ENCODE measurements at regions not wholly inside any gene's neighbourhood (a gene's known extent, or its start where the extent isn't known, plus 50 kb on each side); places are given as distances from the start of the nearest gene placed in this dataset.

- Histone ChIP-seq H3K27ac (no peak overlapping the region), H3K27me3 (no peaks in the 10 kb centered on the region), H3K4me3 (no peak overlapping the region), H3K36me3 (no peaks in the 10 kb centered on the region), H3K9me3 (no peaks in the 10 kb centered on the region), H3K4me1 (no peaks in the 10 kb centered on the region)
- intact Hi-C loops (cut with DNase I), result no loop called here
- TF ChIP-seq, protein P1, sequence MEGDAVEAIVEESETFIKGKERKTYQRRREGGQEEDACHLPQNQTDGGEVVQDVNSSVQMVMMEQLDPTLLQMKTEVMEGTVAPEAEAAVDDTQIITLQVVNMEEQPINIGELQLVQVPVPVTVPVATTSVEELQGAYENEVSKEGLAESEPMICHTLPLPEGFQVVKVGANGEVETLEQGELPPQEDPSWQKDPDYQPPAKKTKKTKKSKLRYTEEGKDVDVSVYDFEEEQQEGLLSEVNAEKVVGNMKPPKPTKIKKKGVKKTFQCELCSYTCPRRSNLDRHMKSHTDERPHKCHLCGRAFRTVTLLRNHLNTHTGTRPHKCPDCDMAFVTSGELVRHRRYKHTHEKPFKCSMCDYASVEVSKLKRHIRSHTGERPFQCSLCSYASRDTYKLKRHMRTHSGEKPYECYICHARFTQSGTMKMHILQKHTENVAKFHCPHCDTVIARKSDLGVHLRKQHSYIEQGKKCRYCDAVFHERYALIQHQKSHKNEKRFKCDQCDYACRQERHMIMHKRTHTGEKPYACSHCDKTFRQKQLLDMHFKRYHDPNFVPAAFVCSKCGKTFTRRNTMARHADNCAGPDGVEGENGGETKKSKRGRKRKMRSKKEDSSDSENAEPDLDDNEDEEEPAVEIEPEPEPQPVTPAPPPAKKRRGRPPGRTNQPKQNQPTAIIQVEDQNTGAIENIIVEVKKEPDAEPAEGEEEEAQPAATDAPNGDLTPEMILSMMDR (IDR thresholded peaks at IDR 0.05), result no peak
- TF ChIP-seq POLR2A (IDR thresholded peaks at IDR 0.05) (no peak), POLR2AphosphoS5 (IDR thresholded peaks at IDR 0.05; ENCODE audit: insufficient read depth in 1 of 2, low read depth in 1 of 2) (no peak)
- no peak for DNase-seq (ENCODE audit: extremely low spot score in 2 of 2)
Measured at GRCh38 chrX:46298821-46299220, 246.4 kb downstream of the ZNF674 start.

GRCh38 chrX:46295963-46296362 lies 249.3 kb downstream of the ZNF674 start:
- Histone ChIP-seq H3K4me1 (no peaks in the 10 kb centered on the region), H3K4me3 (no peak overlapping the region), H3K9me3 (no peaks in the 10 kb centered on the region), H3K36me3 (no peaks in the 10 kb centered on the region), H3K27me3 (no peaks in the 10 kb centered on the region), H3K27ac (no peak overlapping the region)
- no peak for DNase-seq (ENCODE audit: extremely low spot score in 2 of 2)
- TF ChIP-seq POLR2AphosphoS5 (IDR thresholded peaks at IDR 0.05; ENCODE audit: insufficient read depth in 1 of 2, low read depth in 1 of 2) (no peak), POLR2A (IDR thresholded peaks at IDR 0.05) (no peak)
- TF ChIP-seq, protein P1 (IDR thresholded peaks at IDR 0.05), result no peak
- intact Hi-C loops (cut with DNase I), result no loop called here

DNA sequence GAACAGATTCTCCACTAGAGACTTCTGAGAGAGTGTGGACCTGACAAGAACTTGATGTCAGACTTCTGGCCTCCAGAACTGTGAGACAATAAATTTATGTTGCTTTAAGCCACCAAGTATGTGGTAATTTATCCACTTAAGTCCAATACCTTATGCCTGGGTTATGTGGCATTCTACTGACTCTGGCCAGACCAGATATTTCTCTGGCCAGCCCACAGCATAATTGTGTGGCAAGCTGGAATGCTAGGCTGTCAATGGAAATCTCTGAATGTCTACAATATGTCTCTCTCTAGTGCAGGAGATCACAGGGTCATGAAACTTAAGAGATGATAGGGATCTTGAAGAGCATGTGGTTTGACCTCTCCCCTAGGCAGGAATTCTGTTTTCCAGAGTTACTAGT lies 251.0 kb downstream of the ZNF674 start:
- no peak for TF ChIP-seq POLR2A (IDR thresholded peaks at IDR 0.05)
- no peaks in the 10 kb centered on the region for H3K36me3 ChIP-seq

GRCh38 chrX:46279925-46280313 lies 265.3 kb downstream of the ZNF674 start:
- H3K9me3 ChIP-seq, result no peaks in the 10 kb centered on the region
- no peak overlapping the region for H3K4me3 ChIP-seq
- intact Hi-C loops (cut with DNase I), result no loop called here
- no peaks in the 10 kb centered on the region for H3K36me3 ChIP-seq
- H3K4me1 ChIP-seq, result no peaks in the 10 kb centered on the region
- no peak overlapping the region for H3K27ac ChIP-seq
- H3K27me3 ChIP-seq, result no peaks in the 10 kb centered on the region
- no peak for DNase-seq (ENCODE audit: extremely low spot score in 2 of 2)
- TF ChIP-seq POLR2A (IDR thresholded peaks at IDR 0.05) (no peak), POLR2AphosphoS5 (IDR thresholded peaks at IDR 0.05; ENCODE audit: insufficient read depth in 1 of 2, low read depth in 1 of 2) (no peak)
- TF ChIP-seq, protein P1 (IDR thresholded peaks at IDR 0.05), result no peak

More for the DNA sequence above, 251.0 kb downstream of the ZNF674 start:
- H3K4me1 ChIP-seq, result no peaks in the 10 kb centered on the region
- no peak for DNase-seq (ENCODE audit: extremely low spot score in 2 of 2)
- no peak overlapping the region for H3K27ac ChIP-seq
- intact Hi-C loops (cut with DNase I), result no loop called here
- no peaks in the 10 kb centered on the region for H3K27me3 ChIP-seq
- H3K4me3 ChIP-seq, result no peak overlapping the region
- H3K9me3 ChIP-seq, result no peaks in the 10 kb centered on the region

- TF ChIP-seq, protein P1 (IDR thresholded peaks at IDR 0.05), result no peak
- TF ChIP-seq POLR2A (IDR thresholded peaks at IDR 0.05) (no peak), POLR2AphosphoS5 (IDR thresholded peaks at IDR 0.05; ENCODE audit: insufficient read depth in 1 of 2, low read depth in 1 of 2) (no peak)
- intact Hi-C loops (cut with DNase I), result no loop called here
- Histone ChIP-seq H3K27ac (no peak overlapping the region), H3K9me3 (no peaks in the 10 kb centered on the region), H3K27me3 (no peaks in the 10 kb centered on the region), H3K4me1 (no peaks in the 10 kb centered on the region), H3K36me3 (no peaks in the 10 kb centered on the region), H3K4me3 (no peak overlapping the region)
- DNase-seq (ENCODE audit: extremely low spot score in 2 of 2), result no peak
Measured at GRCh38 chrX:46279214-46279924, 265.9 kb downstream of the ZNF674 start.
